Hepatic stellate cell (primary cell): ENCODE measurements at regions not wholly inside any gene's neighbourhood (a gene's known extent, or its start where the extent isn't known, plus 50 kb on each side); places are given as distances from the start of the nearest gene placed in this dataset.

Experiments
- DNase-seq: peaks from one replicate; pipeline ENCODE4 v3.0.0; 2011; ENCODE audit warnings: low spot score

- DNase-seq: no peak
Measured at GRCh38 chrX:124524852-124525251, 178.5 kb downstream of the SH2D1A start.

- no peak for DNase-seq
Measured at GRCh38 chrX:124529786-124530185, 183.4 kb downstream of the SH2D1A start.

GRCh38 chrX:124530803-124531202, 184.4 kb downstream of the SH2D1A start:
- no peak for DNase-seq

GRCh38 chrX:124534536-124534935, 188.2 kb downstream of the SH2D1A start:
- no peak for DNase-seq

- DNase-seq: no peak
Measured at GRCh38 chrX:124540474-124540873, 194.1 kb downstream of the SH2D1A start.

- DNase-seq: no peak
Measured at GRCh38 chrX:124548571-124548970, 202.2 kb downstream of the SH2D1A start.

- peak; percentile 19 for DNase-seq
Measured at GRCh38 chrX:124555036-124555595, 208.8 kb downstream of the SH2D1A start.

GRCh38 chrX:124557976-124558375, 211.6 kb downstream of the SH2D1A start:
- DNase-seq: no peak

- no peak for DNase-seq
Measured at GRCh38 chrX:124573468-124573867, 227.1 kb downstream of the SH2D1A start.

- DNase-seq: no peak
Measured at GRCh38 chrX:124592744-124593143, 246.4 kb downstream of the SH2D1A start.

GRCh38 chrX:124594017-124594651, 247.8 kb downstream of the SH2D1A start:
- DNase-seq: no peak

- no peak for DNase-seq
Measured at GRCh38 chrX:124605511-124605910, 259.1 kb downstream of the SH2D1A start.

- DNase-seq: no peak
Measured at GRCh38 chrX:124606724-124607123, 260.4 kb downstream of the SH2D1A start.

- DNase-seq: no peak
Measured at GRCh38 chrX:124619710-124620109, 273.3 kb downstream of the SH2D1A start.

- DNase-seq: no peak
Measured at GRCh38 chrX:124634363-124634762, 288.0 kb downstream of the SH2D1A start.

- no peak for DNase-seq
Measured at GRCh38 chrX:124641737-124642491, 295.6 kb downstream of the SH2D1A start.

GRCh38 chrX:124646403-124646802, 300.0 kb downstream of the SH2D1A start:
- no peak for DNase-seq

GRCh38 chrX:124651031-124651430, 304.7 kb downstream of the SH2D1A start:
- no peak for DNase-seq

GRCh38 chrX:124665621-124666400, 319.4 kb downstream of the SH2D1A start:
- DNase-seq: no peak

GRCh38 chrX:124679199-124679598, 332.8 kb downstream of the SH2D1A start:
- no peak for DNase-seq

GRCh38 chrX:124680287-124680686, 333.9 kb downstream of the SH2D1A start:
- DNase-seq: no peak

- DNase-seq: no peak
Measured at GRCh38 chrX:124690495-124690894, 344.1 kb downstream of the SH2D1A start.

- no peak for DNase-seq
Measured at GRCh38 chrX:124699876-124700275, 353.5 kb downstream of the SH2D1A start.
